SU-DHL-6 (cell line): ENCODE measurements at regions not wholly inside any gene's neighbourhood (a gene's known extent, or its start where the extent isn't known, plus 50 kb on each side); places are given as distances from the start of the nearest gene placed in this dataset.

Source experiments
- CTCF ChIP-seq: fragments of 200-600 bp; sonication (generic); IDR thresholded peaks from one replicate; pipeline ENCODE4 v1.5.1; 2017; ENCODE audit warnings: antibody characterized with exemption, mild to moderate bottlenecking, low read length, moderate library complexity; ENCODE audit not compliant: insufficient read depth, poor library complexity, severe bottlenecking
- EZH2phosphoT487 ChIP-seq: fragments of 200-600 bp; sonication (generic), shearing (Covaris generic); conservative IDR thresholded peaks from 2 replicates; pipeline ENCODE4 v1.6.1; 2018; ENCODE audit warnings: mild to moderate bottlenecking, antibody characterized with exemption, low read length, moderate library complexity, mixed read lengths

GRCh38 chr1:30049748-30050296 lies 673.6 kb downstream of the MATN1 start:
- no peak for TF ChIP-seq CTCF
- no peak for TF ChIP-seq EZH2phosphoT487
